ENCODE measurements at regions not wholly inside any gene's neighbourhood (a gene's known extent, or its start where the extent isn't known, plus 50 kb on each side); places are given as distances from the start of the nearest gene placed in this dataset.
A peak's percentile ranks its signal among the peaks of the same experiment; 100 is the strongest.
"Not testable (repeated sequence)": the region's sequence is repeated elsewhere in the genome, so short reads cannot be mapped to it uniquely, and the experiment has no call there.

DNA sequence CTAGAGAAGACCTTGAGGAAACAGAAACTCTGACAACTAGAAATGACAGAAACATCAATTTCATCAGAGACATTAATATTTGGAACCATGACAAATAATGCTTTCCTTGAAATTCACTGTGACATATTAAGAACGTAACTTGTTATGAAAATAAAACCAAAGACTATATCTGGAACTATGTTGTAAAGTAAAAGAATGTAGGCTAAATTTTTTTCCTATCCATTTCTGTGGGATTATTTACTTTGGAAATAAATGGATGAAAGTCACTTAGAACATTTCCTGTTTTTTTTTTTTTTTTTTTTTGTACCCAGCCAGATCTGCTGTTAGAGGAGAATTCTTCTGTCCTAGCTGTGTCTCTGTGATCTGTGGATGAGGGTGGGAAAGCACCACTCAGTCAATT, 255.9 kb downstream of the SPRY1 start:
- no peaks in the 10 kb centered on the region for H3K27me3 ChIP-seq
- intact Hi-C loops (cut with DNase I) = no loop called here

DNA sequence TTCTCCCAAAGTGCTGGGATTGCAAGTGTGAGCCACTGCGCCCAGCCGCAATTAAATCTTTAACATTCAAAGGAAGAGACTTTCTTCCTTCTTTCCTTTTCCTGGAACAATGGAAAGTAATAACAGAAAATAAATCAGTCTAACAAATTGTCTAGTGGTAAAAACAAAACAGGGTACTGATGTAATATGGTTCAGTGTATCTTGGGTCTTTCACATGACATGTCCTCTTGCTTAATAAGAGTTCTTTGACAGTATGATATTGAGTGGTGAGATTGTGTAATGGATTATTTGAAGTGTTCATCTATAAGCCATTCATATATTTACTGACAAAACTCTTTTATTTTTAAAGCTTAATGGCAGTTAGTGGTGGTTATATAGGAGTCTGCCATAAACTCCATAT, 256.6 kb downstream of the SPRY1 start:
- ATAC-seq (peak; percentile 39), DNase-seq (no peak)
- TF ChIP-seq, protein P1, sequence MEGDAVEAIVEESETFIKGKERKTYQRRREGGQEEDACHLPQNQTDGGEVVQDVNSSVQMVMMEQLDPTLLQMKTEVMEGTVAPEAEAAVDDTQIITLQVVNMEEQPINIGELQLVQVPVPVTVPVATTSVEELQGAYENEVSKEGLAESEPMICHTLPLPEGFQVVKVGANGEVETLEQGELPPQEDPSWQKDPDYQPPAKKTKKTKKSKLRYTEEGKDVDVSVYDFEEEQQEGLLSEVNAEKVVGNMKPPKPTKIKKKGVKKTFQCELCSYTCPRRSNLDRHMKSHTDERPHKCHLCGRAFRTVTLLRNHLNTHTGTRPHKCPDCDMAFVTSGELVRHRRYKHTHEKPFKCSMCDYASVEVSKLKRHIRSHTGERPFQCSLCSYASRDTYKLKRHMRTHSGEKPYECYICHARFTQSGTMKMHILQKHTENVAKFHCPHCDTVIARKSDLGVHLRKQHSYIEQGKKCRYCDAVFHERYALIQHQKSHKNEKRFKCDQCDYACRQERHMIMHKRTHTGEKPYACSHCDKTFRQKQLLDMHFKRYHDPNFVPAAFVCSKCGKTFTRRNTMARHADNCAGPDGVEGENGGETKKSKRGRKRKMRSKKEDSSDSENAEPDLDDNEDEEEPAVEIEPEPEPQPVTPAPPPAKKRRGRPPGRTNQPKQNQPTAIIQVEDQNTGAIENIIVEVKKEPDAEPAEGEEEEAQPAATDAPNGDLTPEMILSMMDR (IDR thresholded peaks at IDR 0.05) = no peak
- Histone ChIP-seq H3K9me3 (no peaks in the 10 kb centered on the region), H3K36me3 (no peaks in the 10 kb centered on the region), H3K4me1 (no peaks in the 10 kb centered on the region), H3K27me3 (no peaks in the 10 kb centered on the region), H3K27ac (no peak overlapping the region), H3K4me3 (no peak overlapping the region)
- intact Hi-C loops (cut with DNase I) = no loop called here

More for the DNA sequence above, 255.9 kb downstream of the SPRY1 start:
- Histone ChIP-seq H3K9me3 (no peaks in the 10 kb centered on the region), H3K27ac (no peak overlapping the region), H3K4me3 (no peak overlapping the region), H3K36me3 (no peaks in the 10 kb centered on the region), H3K4me1 (no peaks in the 10 kb centered on the region)
- no peak for ATAC-seq
- DNase-seq = no peak
- TF ChIP-seq, protein P1 (IDR thresholded peaks at IDR 0.05) = no peak

DNA sequence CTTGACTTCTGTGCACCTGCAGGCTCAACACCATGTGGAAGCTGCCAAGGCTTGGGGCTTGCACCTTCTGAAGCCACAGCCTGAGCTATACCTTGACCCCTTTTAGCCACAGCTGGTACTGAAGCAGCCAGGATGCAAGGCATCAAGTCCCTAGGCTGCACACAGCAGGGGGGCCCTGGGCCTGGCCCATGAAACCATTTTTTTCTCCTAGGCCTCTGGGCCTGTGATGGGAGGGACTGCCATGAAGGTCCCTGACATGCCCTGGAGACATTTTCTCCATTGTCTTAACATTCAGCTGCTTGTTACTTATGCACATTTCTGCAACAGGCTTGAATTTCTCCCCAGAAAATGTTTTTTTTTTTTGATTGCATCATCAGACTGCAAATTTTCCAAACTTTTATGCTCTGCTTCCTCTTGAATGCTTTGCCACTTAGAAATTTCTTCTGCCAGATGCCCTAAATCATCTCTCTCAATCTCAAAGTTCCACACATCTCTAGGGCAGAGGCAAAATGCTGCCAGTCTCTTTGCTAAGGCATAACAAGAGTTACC, 260.2 kb downstream of the SPRY1 start:
- ATAC-seq; H3K27ac ChIP-seq; H3K4me1 ChIP-seq; H3K36me3 ChIP-seq; intact Hi-C loops (cut with DNase I); DNase-seq; H3K9me3 ChIP-seq; H3K27me3 ChIP-seq; H3K4me3 ChIP-seq: not testable (repeated sequence)

DNA sequence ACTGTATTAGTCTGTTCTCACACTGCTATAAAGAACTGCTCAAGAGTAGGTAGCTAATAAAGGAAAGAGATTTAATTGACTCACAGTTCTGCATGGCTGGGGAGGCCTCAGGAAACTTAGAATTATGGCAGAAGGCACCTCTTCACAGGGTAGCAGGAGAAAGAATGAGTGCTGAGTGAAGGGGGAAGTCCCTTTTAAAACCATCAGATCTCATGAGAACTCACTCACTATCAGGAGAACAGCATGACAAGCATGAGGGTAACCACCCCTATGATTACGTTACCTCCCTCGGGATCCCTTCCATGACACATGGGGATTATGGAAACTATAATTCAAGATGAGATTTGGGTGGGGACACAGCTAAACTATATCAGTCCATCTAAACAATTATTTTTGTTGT, 261.0 kb downstream of the SPRY1 start:
- H3K4me3 ChIP-seq; H3K9me3 ChIP-seq; ATAC-seq; H3K4me1 ChIP-seq; DNase-seq; H3K27me3 ChIP-seq; intact Hi-C loops (cut with DNase I); H3K27ac ChIP-seq; H3K36me3 ChIP-seq: not testable (repeated sequence)

DNA sequence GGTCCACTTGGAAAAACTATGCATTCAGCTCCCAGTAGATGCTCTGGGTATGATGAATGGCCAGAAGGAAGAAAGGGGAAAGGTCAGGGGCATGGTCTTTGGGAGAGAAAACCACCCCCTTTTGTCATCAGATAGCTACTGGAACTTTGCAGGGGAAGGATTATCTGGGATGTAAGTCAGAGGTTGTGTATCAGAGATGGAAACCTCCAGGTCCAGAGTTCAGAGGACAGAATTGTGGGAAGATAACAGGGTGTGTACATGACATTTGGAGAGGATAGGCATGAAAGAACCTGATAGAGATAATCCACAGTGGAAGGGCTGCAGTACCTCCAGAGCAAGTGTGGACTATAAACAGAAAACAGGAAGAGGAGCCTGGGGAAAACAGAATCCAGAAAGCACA, 262.7 kb downstream of the SPRY1 start:
- H3K36me3 ChIP-seq = no peaks in the 10 kb centered on the region
- DNase-seq = no peak
- no peaks in the 10 kb centered on the region for H3K27me3 ChIP-seq
- TF ChIP-seq, protein P1 (IDR thresholded peaks at IDR 0.05) = no peak
- ATAC-seq = no peak
- intact Hi-C loops (cut with DNase I) = no loop called here
- no peak overlapping the region for H3K27ac ChIP-seq
- no peaks in the 10 kb centered on the region for H3K9me3 ChIP-seq
- no peak overlapping the region for H3K4me3 ChIP-seq
- H3K4me1 ChIP-seq = no peaks in the 10 kb centered on the region

DNA sequence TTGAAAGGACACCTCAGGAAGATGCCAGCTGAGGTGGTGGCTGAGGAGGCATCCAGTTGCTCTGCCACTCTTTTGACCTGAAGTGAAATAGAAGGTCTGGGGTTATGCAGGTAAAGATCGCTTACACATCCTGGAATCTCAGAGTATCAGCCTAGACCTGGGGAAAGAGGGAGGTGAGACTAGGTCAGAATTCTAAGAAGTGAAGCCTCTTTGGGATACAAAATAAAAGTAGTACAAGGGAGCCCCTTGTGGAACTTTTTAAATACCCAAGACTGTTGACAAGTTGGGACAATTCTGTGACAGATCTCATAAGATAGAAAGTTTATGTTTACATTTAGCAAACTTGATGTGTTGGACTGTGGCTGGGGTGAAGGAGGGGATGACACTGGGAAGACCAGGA, 263.1 kb downstream of the SPRY1 start:
- DNase-seq (no peak), ATAC-seq (peak; percentile 69)
- H3K27me3 ChIP-seq = no peaks in the 10 kb centered on the region
- no peaks in the 10 kb centered on the region for H3K9me3 ChIP-seq
- TF ChIP-seq, protein P1 (IDR thresholded peaks at IDR 0.05) = peak; percentile 44
- no peak overlapping the region for H3K27ac ChIP-seq
- no peaks in the 10 kb centered on the region for H3K36me3 ChIP-seq
- intact Hi-C loops (cut with DNase I) = no loop called here
- H3K4me1 ChIP-seq = no peaks in the 10 kb centered on the region
- no peak overlapping the region for H3K4me3 ChIP-seq

DNA sequence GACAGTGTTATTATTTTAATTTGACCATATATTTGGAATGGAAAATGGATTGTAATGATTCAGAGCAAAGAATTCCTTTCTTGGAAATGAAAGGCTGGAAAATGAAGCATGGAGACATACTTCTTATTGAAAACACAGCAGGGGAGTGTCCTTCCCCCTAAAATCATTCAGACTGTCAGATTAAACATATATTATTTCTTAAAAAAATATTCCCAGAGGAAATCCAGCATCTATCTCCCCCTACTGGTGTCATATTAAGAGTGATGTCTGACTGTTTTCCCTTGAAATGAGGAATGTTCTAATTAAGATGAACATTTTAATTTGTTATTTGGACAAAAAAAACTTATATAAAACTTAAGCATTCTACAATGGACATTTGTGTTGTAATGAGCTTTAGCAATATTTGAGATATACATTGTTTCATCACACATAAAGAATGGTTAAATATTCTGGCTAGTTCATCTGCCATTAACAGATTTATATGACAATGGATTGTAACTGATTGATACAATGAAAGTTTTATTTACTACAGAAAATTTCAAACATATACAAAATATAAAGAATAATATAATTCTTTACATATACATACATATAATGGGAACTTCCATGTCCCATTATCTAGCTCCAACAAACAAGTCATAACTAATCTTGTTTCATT, 264.6 kb downstream of the SPRY1 start:
- H3K4me3 ChIP-seq = no peak overlapping the region
- TF ChIP-seq, protein P1 (IDR thresholded peaks at IDR 0.05) = peak; percentile 64
- no peaks in the 10 kb centered on the region for H3K36me3 ChIP-seq
- no peak overlapping the region for H3K27ac ChIP-seq
- ATAC-seq (no peak), DNase-seq (no peak)
- intact Hi-C loops (cut with DNase I) = no loop called here
- no peaks in the 10 kb centered on the region for H3K27me3 ChIP-seq
- no peaks in the 10 kb centered on the region for H3K4me1 ChIP-seq
- H3K9me3 ChIP-seq = no peaks in the 10 kb centered on the region
